ENCODE measurements at regions not wholly inside any gene's neighbourhood (a gene's known extent, or its start where the extent isn't known, plus 50 kb on each side); places are given as distances from the start of the nearest gene placed in this dataset.

DNA sequence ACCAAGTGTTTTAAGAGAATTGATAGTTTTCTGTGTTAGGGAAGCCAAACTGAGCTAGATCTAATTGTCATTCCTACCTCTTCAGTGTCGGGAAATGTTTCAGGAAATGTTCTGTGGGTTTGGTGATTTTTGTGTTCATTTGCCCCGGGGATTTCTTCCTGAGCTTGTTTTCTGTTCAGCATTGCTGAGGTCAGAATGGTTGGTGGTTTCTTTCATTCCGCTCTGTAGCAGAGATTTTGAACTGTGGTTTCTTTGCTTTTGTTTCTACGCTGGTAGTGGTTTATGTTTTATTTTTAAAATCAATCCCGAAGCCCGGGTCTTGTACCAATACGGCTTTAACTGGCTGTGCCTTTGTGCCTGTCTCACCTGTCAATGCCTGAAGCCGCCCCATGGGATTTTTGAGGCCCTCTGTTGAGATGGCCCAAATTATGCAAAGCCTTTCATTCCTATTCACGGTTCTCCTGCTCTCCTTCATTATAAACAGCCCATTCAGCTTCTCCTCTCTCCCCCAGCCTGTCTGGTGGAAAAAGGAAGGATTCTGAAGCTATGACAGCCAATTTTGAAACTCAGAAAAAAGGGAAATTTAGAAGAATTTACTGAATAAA is 417.2 kb upstream of the KAZN start:
- no peak for TF ChIP-seq CTCF (IDR thresholded peaks at IDR 0.05)
- TF ChIP-seq POLR2A (IDR thresholded peaks at IDR 0.05): no peak

Data from lower leg skin (tissue), 3 donors.